ENCODE measurements at regions not wholly inside any gene's neighbourhood (a gene's known extent, or its start where the extent isn't known, plus 50 kb on each side); places are given as distances from the start of the nearest gene placed in this dataset.

GRCh38 chr1:217315346-217315745, 315.5 kb downstream of the GPATCH2 start:
- Histone ChIP-seq H2BK5ac (ENCODE audit: low read length) (no peak overlapping the region), H2BK15ac (ENCODE audit: low read length) (no peak overlapping the region), H4K91ac (ENCODE audit: low read depth, low read length, poor library complexity) (no peak overlapping the region), H3K36me3 (replicated peaks in 1 of 2; ENCODE audit: control insufficient read depth in 2 of 2, insufficient read depth in 2 of 2, low read length in 2 of 2) (no peaks in the 10 kb centered on the region), H3K27ac (replicated peaks; ENCODE audit: low read length) (no peak overlapping the region), H2AK5ac (ENCODE audit: low read depth, low read length) (no peak overlapping the region), H3K18ac (ENCODE audit: low read length) (no peak overlapping the region), H3K4ac (ENCODE audit: low read length) (no peak overlapping the region), H2AFZ (ENCODE audit: low read length) (no peak overlapping the region), H3K79me1 (ENCODE audit: low read depth, low read length) (no peaks in the 10 kb centered on the region), H2BK120ac (ENCODE audit: low read depth, low read length) (no peak overlapping the region), H3K4me2 (ENCODE audit: insufficient read depth, low read length, poor library complexity, severe bottlenecking) (no peak overlapping the region), H3K9me3 (replicated peaks in 1 of 2; ENCODE audit: control insufficient read depth in 2 of 2, insufficient read depth in 1 of 2, low read depth in 1 of 2, low read length in 2 of 2) (no peaks in the 10 kb centered on the region), H3K4me3 (ENCODE audit: low read length in 2 of 2) (no peak overlapping the region), H3K4me1 (ENCODE audit: control insufficient read depth in 2 of 2, insufficient read depth in 1 of 2, low read depth in 1 of 2, low read length in 2 of 2) (peaks cover 0 to 2% of the 10 kb centered on the region in 2 donors), H4K8ac (ENCODE audit: low read depth, low read length) (no peak overlapping the region), H3K14ac (ENCODE audit: low read length) (no peak overlapping the region), H2BK12ac (ENCODE audit: low read length) (no peak overlapping the region), H3K9ac (ENCODE audit: low read depth, low read length, poor library complexity) (no peak overlapping the region), H3K23ac (ENCODE audit: low read depth, low read length, poor library complexity) (no peak overlapping the region), H3K27me3 (ENCODE audit: control insufficient read depth in 3 of 3, insufficient read depth in 3 of 3, low read depth in 1 of 3, low read length in 3 of 3) (no peaks in the 10 kb centered on the region)
- no CpG with 5 or more reads among the region's 1 CpG for WGBS, 2 donors (ENCODE audit: extremely low coverage in 2 of 2, insufficient read length in 2 of 2, insufficient replicate concordance in 1 of 2)
- DNase-seq (ENCODE audit: low spot score): no peak

GRCh38 chr1:217313096-217313495, 317.8 kb downstream of the GPATCH2 start:
- H3K4me3 ChIP-seq (ENCODE audit: low read length in 2 of 2): no peak overlapping the region
- no peak overlapping the region for H2BK5ac ChIP-seq (ENCODE audit: low read length)
- no peak overlapping the region for H2BK12ac ChIP-seq (ENCODE audit: low read length)

GRCh38 chr1:217311766-217312165, 319.1 kb downstream of the GPATCH2 start:
- Histone ChIP-seq H4K91ac (ENCODE audit: low read depth, low read length, poor library complexity) (no peak overlapping the region), H3K79me1 (ENCODE audit: low read depth, low read length) (no peaks in the 10 kb centered on the region), H3K27ac (replicated peaks; ENCODE audit: low read length) (no peak overlapping the region), H3K9ac (ENCODE audit: low read depth, low read length, poor library complexity) (no peak overlapping the region), H4K8ac (ENCODE audit: low read depth, low read length) (no peak overlapping the region), H3K4me3 (ENCODE audit: low read length in 2 of 2) (no peak overlapping the region), H3K36me3 (replicated peaks in 1 of 2; ENCODE audit: control insufficient read depth in 2 of 2, insufficient read depth in 2 of 2, low read length in 2 of 2) (no peaks in the 10 kb centered on the region), H3K4ac (ENCODE audit: low read length) (no peak overlapping the region), H2BK15ac (ENCODE audit: low read length) (no peak overlapping the region), H2AFZ (ENCODE audit: low read length) (no peak overlapping the region), H3K4me2 (ENCODE audit: insufficient read depth, low read length, poor library complexity, severe bottlenecking) (no peak overlapping the region), H2AK5ac (ENCODE audit: low read depth, low read length) (no peak overlapping the region), H2BK12ac (ENCODE audit: low read length) (no peak overlapping the region), H2BK5ac (ENCODE audit: low read length) (no peak overlapping the region), H3K4me1 (ENCODE audit: control insufficient read depth in 2 of 2, insufficient read depth in 1 of 2, low read depth in 1 of 2, low read length in 2 of 2) (peaks cover 0 to 2% of the 10 kb centered on the region in 2 donors), H3K14ac (ENCODE audit: low read length) (no peak overlapping the region), H3K9me3 (replicated peaks in 1 of 2; ENCODE audit: control insufficient read depth in 2 of 2, insufficient read depth in 1 of 2, low read depth in 1 of 2, low read length in 2 of 2) (no peaks in the 10 kb centered on the region), H3K18ac (ENCODE audit: low read length) (no peak overlapping the region), H2BK120ac (ENCODE audit: low read depth, low read length) (no peak overlapping the region), H3K23ac (ENCODE audit: low read depth, low read length, poor library complexity) (no peak overlapping the region), H3K27me3 (ENCODE audit: control insufficient read depth in 3 of 3, insufficient read depth in 3 of 3, low read depth in 1 of 3, low read length in 3 of 3) (no peaks in the 10 kb centered on the region)
- no peak for DNase-seq (ENCODE audit: low spot score)
- no CpG with 5 or more reads among the region's 1 CpG for WGBS, 2 donors (ENCODE audit: extremely low coverage in 2 of 2, insufficient read length in 2 of 2, insufficient replicate concordance in 1 of 2)

More at GRCh38 chr1:217313096-217313495, 317.8 kb downstream of the GPATCH2 start:
- Histone ChIP-seq H4K91ac (ENCODE audit: low read depth, low read length, poor library complexity) (no peak overlapping the region), H2BK120ac (ENCODE audit: low read depth, low read length) (no peak overlapping the region), H2AFZ (ENCODE audit: low read length) (no peak overlapping the region), H3K4me2 (ENCODE audit: insufficient read depth, low read length, poor library complexity, severe bottlenecking) (no peak overlapping the region), H2BK15ac (ENCODE audit: low read length) (no peak overlapping the region), H3K18ac (ENCODE audit: low read length) (no peak overlapping the region), H3K27me3 (ENCODE audit: control insufficient read depth in 3 of 3, insufficient read depth in 3 of 3, low read depth in 1 of 3, low read length in 3 of 3) (no peaks in the 10 kb centered on the region), H3K4me1 (ENCODE audit: control insufficient read depth in 2 of 2, insufficient read depth in 1 of 2, low read depth in 1 of 2, low read length in 2 of 2) (peaks cover 0 to 2% of the 10 kb centered on the region in 2 donors), H3K27ac (replicated peaks; ENCODE audit: low read length) (no peak overlapping the region), H4K8ac (ENCODE audit: low read depth, low read length) (no peak overlapping the region), H3K9me3 (replicated peaks in 1 of 2; ENCODE audit: control insufficient read depth in 2 of 2, insufficient read depth in 1 of 2, low read depth in 1 of 2, low read length in 2 of 2) (no peaks in the 10 kb centered on the region), H3K23ac (ENCODE audit: low read depth, low read length, poor library complexity) (no peak overlapping the region), H3K14ac (ENCODE audit: low read length) (no peak overlapping the region), H3K36me3 (replicated peaks in 1 of 2; ENCODE audit: control insufficient read depth in 2 of 2, insufficient read depth in 2 of 2, low read length in 2 of 2) (no peaks in the 10 kb centered on the region), H3K79me1 (ENCODE audit: low read depth, low read length) (no peaks in the 10 kb centered on the region), H3K9ac (ENCODE audit: low read depth, low read length, poor library complexity) (no peak overlapping the region), H3K4ac (ENCODE audit: low read length) (no peak overlapping the region), H2AK5ac (ENCODE audit: low read depth, low read length) (no peak overlapping the region)
- WGBS, 2 donors (ENCODE audit: extremely low coverage in 2 of 2, insufficient read length in 2 of 2, insufficient replicate concordance in 1 of 2): no CpG with 5 or more reads among the region's 5 CpGs
- no peak for DNase-seq (ENCODE audit: low spot score)

GRCh38 chr1:217311269-217311668, 319.6 kb downstream of the GPATCH2 start:
- Histone ChIP-seq H2BK120ac (ENCODE audit: low read depth, low read length) (no peak overlapping the region), H2AFZ (ENCODE audit: low read length) (no peak overlapping the region), H3K4ac (ENCODE audit: low read length) (no peak overlapping the region), H3K36me3 (replicated peaks in 1 of 2; ENCODE audit: control insufficient read depth in 2 of 2, insufficient read depth in 2 of 2, low read length in 2 of 2) (no peaks in the 10 kb centered on the region), H3K18ac (ENCODE audit: low read length) (no peak overlapping the region), H3K4me2 (ENCODE audit: insufficient read depth, low read length, poor library complexity, severe bottlenecking) (no peak overlapping the region), H3K4me1 (ENCODE audit: control insufficient read depth in 2 of 2, insufficient read depth in 1 of 2, low read depth in 1 of 2, low read length in 2 of 2) (peaks cover 0 to 2% of the 10 kb centered on the region in 2 donors), H4K91ac (ENCODE audit: low read depth, low read length, poor library complexity) (no peak overlapping the region), H2BK12ac (ENCODE audit: low read length) (no peak overlapping the region), H2AK5ac (ENCODE audit: low read depth, low read length) (no peak overlapping the region), H3K9ac (ENCODE audit: low read depth, low read length, poor library complexity) (no peak overlapping the region), H3K23ac (ENCODE audit: low read depth, low read length, poor library complexity) (no peak overlapping the region), H4K8ac (ENCODE audit: low read depth, low read length) (no peak overlapping the region), H3K27me3 (ENCODE audit: control insufficient read depth in 3 of 3, insufficient read depth in 3 of 3, low read depth in 1 of 3, low read length in 3 of 3) (no peaks in the 10 kb centered on the region), H2BK5ac (ENCODE audit: low read length) (no peak overlapping the region), H3K79me1 (ENCODE audit: low read depth, low read length) (no peaks in the 10 kb centered on the region), H3K27ac (replicated peaks; ENCODE audit: low read length) (no peak overlapping the region), H2BK15ac (ENCODE audit: low read length) (no peak overlapping the region), H3K9me3 (replicated peaks in 1 of 2; ENCODE audit: control insufficient read depth in 2 of 2, insufficient read depth in 1 of 2, low read depth in 1 of 2, low read length in 2 of 2) (no peaks in the 10 kb centered on the region), H3K14ac (ENCODE audit: low read length) (no peak overlapping the region), H3K4me3 (ENCODE audit: low read length in 2 of 2) (no peak overlapping the region)
- no peak for DNase-seq (ENCODE audit: low spot score)
- WGBS, 2 donors (ENCODE audit: extremely low coverage in 2 of 2, insufficient read length in 2 of 2, insufficient replicate concordance in 1 of 2): no CpG with 5 or more reads among the region's 2 CpGs

All from neuronal stem cell (in vitro differentiated cells).